ENCODE measurements at regions not wholly inside any gene's neighbourhood (a gene's known extent, or its start where the extent isn't known, plus 50 kb on each side); places are given as distances from the start of the nearest gene placed in this dataset.

DNA sequence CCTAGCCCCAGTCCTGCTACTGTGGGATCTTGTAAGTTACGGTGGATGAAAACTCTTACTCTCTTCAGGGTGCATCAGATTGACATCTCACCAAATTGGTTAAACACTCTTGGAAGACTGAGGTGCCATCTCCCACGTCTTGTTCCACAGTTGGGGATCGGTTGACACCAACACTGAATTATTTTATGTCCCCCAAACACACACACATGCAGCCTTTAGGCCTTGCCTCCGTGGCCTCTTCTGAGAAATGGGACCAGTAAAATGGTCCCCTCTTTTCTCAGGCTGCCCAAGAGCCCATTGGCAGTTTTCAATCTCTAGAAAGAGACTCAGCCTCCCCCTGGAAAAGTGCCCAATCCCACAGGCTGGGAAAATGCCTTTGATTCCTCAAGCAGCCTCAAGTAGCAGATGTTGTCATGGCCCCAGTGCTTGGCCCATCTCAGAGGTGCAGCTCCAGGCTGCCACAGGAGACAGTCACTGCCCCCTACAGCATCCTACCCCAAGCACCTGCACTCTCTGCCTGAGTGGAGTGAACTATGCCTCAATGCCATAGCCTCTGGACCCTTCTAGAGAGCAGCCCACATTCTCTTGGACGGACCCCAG is 163.9 kb downstream of the ANKRD60 start:
- no peak for DNase-seq (ENCODE audit: low read depth in 6 of 9, low spot score in 9 of 9)

DNA sequence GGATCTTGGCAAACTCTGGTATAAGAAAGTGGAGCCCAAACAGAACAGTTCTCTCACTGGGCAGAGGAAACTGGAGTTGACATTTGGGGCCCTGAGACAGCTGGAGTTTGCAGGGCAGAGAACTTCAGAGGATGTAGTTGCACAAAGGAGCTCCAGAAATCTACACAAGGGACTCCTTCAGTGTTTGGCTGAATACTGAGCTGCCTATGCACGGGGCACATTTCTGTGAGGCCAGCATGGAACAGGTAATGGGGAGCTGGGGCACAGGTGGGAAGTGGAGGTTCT is 169.3 kb downstream of the ANKRD60 start:
- DNase-seq (ENCODE audit: low read depth in 6 of 9, low spot score in 9 of 9) = no peak
- WGBS = 87% methylated on average over 1 of the region's 1 CpG
- H3K9me3 ChIP-seq (ENCODE audit: control insufficient read depth in 2 of 2, insufficient read depth in 1 of 2, low read length in 1 of 2) = no peaks in the 10 kb centered on the region

More for the DNA sequence above, 163.9 kb downstream of the ANKRD60 start:
- Histone ChIP-seq H3K9me3 (ENCODE audit: control insufficient read depth in 2 of 2, insufficient read depth in 1 of 2, low read length in 1 of 2) (no peaks in the 10 kb centered on the region), H3K27ac (ENCODE audit: low read depth in 1 of 2, low read length in 1 of 2) (no peak overlapping the region), H3K36me3 (ENCODE audit: control insufficient read depth in 2 of 2, insufficient read depth in 2 of 2, low read length in 1 of 2) (no peaks in the 10 kb centered on the region), H3K27me3 (ENCODE audit: control insufficient read depth in 2 of 2, insufficient read depth in 1 of 2, low read length in 1 of 2) (no peaks in the 10 kb centered on the region), H3K4me1 (ENCODE audit: control insufficient read depth in 2 of 2, insufficient read depth in 2 of 2, low read length in 2 of 2) (no peaks in the 10 kb centered on the region), H3K4me3 (ENCODE audit: low read length in 2 of 2) (no peak overlapping the region)
- 93% methylated on average over 5 of the region's 5 CpGs for WGBS

DNA sequence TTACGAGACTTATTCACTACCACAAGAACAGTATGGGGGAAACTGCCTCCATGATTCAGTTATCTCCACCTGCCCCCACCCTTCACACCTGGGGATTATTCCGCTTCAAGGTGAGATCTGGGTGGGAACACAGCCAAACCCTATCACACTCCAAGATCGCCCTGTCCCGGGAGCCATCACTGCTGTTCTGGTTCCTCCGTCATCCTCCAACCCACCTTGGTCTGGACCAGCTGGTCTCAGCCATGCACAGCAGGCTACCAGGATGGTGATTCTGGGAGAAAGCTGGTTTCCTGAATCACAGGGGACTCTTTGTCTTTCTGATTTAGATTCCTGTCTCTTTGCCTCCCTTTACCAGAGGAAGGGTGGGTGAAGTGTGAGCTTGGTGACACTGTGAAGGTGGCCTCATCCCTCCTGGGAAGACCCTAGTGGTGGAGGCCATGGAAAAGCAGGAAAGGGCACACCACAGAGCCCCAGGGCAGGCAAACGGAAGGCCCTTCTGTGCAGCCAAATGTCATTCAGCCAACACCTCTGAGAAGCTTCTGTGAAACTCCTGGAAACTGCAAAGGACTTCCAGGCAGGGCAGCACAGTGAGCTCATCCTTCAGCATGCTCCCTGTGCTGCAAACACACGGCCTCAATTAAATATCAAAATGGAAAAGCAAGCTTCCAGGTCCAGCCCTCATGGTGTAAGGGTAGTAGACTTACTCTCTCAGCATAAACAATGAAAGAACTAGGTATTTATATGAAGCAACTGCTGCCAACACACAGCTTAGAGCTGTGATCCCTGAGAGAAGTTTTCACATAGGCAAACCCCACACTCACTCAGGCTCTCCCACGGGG is 169.8 kb downstream of the ANKRD60 start:
- Histone ChIP-seq H3K4me3 (ENCODE audit: low read length in 2 of 2) (no peak overlapping the region), H3K36me3 (ENCODE audit: control insufficient read depth in 2 of 2, insufficient read depth in 2 of 2, low read length in 1 of 2) (no peaks in the 10 kb centered on the region), H3K9me3 (ENCODE audit: control insufficient read depth in 2 of 2, insufficient read depth in 1 of 2, low read length in 1 of 2) (no peaks in the 10 kb centered on the region), H3K27ac (ENCODE audit: low read depth in 1 of 2, low read length in 1 of 2) (no peak overlapping the region), H3K4me1 (ENCODE audit: control insufficient read depth in 2 of 2, insufficient read depth in 2 of 2, low read length in 2 of 2) (no peaks in the 10 kb centered on the region), H3K27me3 (ENCODE audit: control insufficient read depth in 2 of 2, insufficient read depth in 1 of 2, low read length in 1 of 2) (no peaks in the 10 kb centered on the region)
- DNase-seq (ENCODE audit: low read depth in 6 of 9, low spot score in 9 of 9) = no peak
- 88% methylated on average over 8 of the region's 8 CpGs for WGBS

More for the DNA sequence above, 169.3 kb downstream of the ANKRD60 start:
- H3K4me3 ChIP-seq (ENCODE audit: low read length in 2 of 2) = no peak overlapping the region
- H3K27me3 ChIP-seq (ENCODE audit: control insufficient read depth in 2 of 2, insufficient read depth in 1 of 2, low read length in 1 of 2) = no peaks in the 10 kb centered on the region
- no peaks in the 10 kb centered on the region for H3K36me3 ChIP-seq (ENCODE audit: control insufficient read depth in 2 of 2, insufficient read depth in 2 of 2, low read length in 1 of 2)
- H3K4me1 ChIP-seq (ENCODE audit: control insufficient read depth in 2 of 2, insufficient read depth in 2 of 2, low read length in 2 of 2) = no peaks in the 10 kb centered on the region
- no peak overlapping the region for H3K27ac ChIP-seq (ENCODE audit: low read depth in 1 of 2, low read length in 1 of 2)

- Histone ChIP-seq H3K36me3 (ENCODE audit: control insufficient read depth in 2 of 2, insufficient read depth in 2 of 2, low read length in 1 of 2) (no peaks in the 10 kb centered on the region), H3K27ac (ENCODE audit: low read depth in 1 of 2, low read length in 1 of 2) (no peak overlapping the region), H3K27me3 (ENCODE audit: control insufficient read depth in 2 of 2, insufficient read depth in 1 of 2, low read length in 1 of 2) (no peaks in the 10 kb centered on the region), H3K4me3 (ENCODE audit: low read length in 2 of 2) (no peak overlapping the region), H3K4me1 (ENCODE audit: control insufficient read depth in 2 of 2, insufficient read depth in 2 of 2, low read length in 2 of 2) (no peaks in the 10 kb centered on the region), H3K9me3 (ENCODE audit: control insufficient read depth in 2 of 2, insufficient read depth in 1 of 2, low read length in 1 of 2) (no peaks in the 10 kb centered on the region)
- DNase-seq (ENCODE audit: low read depth in 6 of 9, low spot score in 9 of 9) = no peak
- 94% methylated on average over 7 of the region's 7 CpGs for WGBS
Measured at GRCh38 chr20:58056921-58057686, 171.3 kb downstream of the ANKRD60 start.

DNA sequence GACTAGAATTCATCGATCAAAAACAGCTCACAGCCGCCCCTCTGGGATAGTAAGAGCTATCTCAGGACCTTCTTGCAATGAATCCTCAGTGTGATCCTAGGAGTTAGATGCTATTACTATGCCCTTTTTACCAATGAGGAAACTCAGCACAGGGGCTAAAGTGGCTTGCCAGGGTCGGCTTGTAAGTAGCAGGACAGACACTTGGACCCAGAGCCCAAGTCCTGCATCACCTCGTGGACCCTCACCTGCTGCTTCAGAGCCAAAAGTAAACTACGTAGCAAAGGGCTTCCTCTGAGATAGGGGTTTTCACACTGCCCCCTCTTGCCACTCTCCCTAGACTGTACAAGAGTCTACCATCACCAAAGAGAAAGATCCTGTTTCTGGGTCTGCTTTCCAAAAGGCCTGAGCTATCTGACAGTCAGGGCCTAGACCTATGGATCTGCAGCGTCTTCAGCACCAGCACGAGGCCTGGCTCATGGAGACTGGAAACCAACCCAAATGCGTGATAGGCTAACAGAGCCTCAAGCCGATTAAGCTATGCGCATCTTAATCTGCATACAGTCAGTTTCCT is 172.3 kb downstream of the ANKRD60 start:
- Histone ChIP-seq H3K9me3 (ENCODE audit: control insufficient read depth in 2 of 2, insufficient read depth in 1 of 2, low read length in 1 of 2) (no peaks in the 10 kb centered on the region), H3K27me3 (ENCODE audit: control insufficient read depth in 2 of 2, insufficient read depth in 1 of 2, low read length in 1 of 2) (no peaks in the 10 kb centered on the region), H3K36me3 (ENCODE audit: control insufficient read depth in 2 of 2, insufficient read depth in 2 of 2, low read length in 1 of 2) (no peaks in the 10 kb centered on the region), H3K4me3 (ENCODE audit: low read length in 2 of 2) (no peak overlapping the region), H3K4me1 (ENCODE audit: control insufficient read depth in 2 of 2, insufficient read depth in 2 of 2, low read length in 2 of 2) (no peaks in the 10 kb centered on the region), H3K27ac (ENCODE audit: low read depth in 1 of 2, low read length in 1 of 2) (no peak overlapping the region)
- WGBS = 95% methylated on average over 10 of the region's 10 CpGs
- DNase-seq (ENCODE audit: low read depth in 6 of 9, low spot score in 9 of 9) = no peak

- H3K27ac ChIP-seq (ENCODE audit: low read depth in 1 of 2, low read length in 1 of 2) = no peak overlapping the region
- no peaks in the 10 kb centered on the region for H3K36me3 ChIP-seq (ENCODE audit: control insufficient read depth in 2 of 2, insufficient read depth in 2 of 2, low read length in 1 of 2)
- 75% methylated on average over 11 of the region's 11 CpGs for WGBS
- no peaks in the 10 kb centered on the region for H3K4me1 ChIP-seq (ENCODE audit: control insufficient read depth in 2 of 2, insufficient read depth in 2 of 2, low read length in 2 of 2)
- no peaks in the 10 kb centered on the region for H3K27me3 ChIP-seq (ENCODE audit: control insufficient read depth in 2 of 2, insufficient read depth in 1 of 2, low read length in 1 of 2)
- no peak for DNase-seq (ENCODE audit: low read depth in 6 of 9, low spot score in 9 of 9)
- no peak overlapping the region for H3K4me3 ChIP-seq (ENCODE audit: low read length in 2 of 2)
- H3K9me3 ChIP-seq (ENCODE audit: control insufficient read depth in 2 of 2, insufficient read depth in 1 of 2, low read length in 1 of 2) = no peaks in the 10 kb centered on the region
Measured at GRCh38 chr20:58054780-58055373, 173.6 kb downstream of the ANKRD60 start.

DNA sequence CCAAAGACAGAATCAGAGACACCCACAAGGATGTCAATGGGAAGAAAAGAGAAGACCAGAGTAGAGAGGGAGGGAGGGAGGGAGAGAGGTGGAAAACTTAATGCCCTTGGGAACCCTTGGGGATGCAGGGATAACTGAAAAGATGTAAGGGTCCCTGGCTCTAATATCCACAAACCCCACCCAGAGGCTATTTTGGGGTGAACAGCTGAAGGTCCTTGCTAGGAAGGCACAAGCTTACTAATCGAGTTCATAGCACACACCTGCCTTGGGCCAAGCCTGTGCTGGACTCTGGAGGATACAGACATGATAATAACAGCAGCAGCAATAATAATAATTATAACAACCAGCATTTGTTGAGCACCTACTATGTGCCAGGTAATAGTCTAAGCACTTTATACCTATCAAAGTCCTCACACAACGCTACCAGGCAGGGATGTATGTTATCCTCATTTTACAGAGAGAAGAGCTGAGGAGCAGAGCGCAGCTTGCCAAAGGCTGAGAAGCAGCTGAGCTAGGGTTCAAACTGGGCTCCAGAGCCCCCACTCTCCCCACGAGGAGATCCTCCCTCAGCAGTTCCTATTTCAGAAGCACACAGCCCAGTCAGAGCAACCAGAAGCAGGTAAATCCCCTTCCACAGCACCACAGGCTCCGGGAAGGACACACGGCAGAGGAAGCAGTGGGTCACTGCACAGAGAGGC is 174.2 kb downstream of the ANKRD60 start:
- no peaks in the 10 kb centered on the region for H3K27me3 ChIP-seq (ENCODE audit: control insufficient read depth in 2 of 2, insufficient read depth in 1 of 2, low read length in 1 of 2)
- no peaks in the 10 kb centered on the region for H3K36me3 ChIP-seq (ENCODE audit: control insufficient read depth in 2 of 2, insufficient read depth in 2 of 2, low read length in 1 of 2)
- DNase-seq (ENCODE audit: low read depth in 6 of 9, low spot score in 9 of 9) = no peak
- no peak overlapping the region for H3K4me3 ChIP-seq (ENCODE audit: low read length in 2 of 2)
- WGBS = 69% methylated on average over 6 of the region's 6 CpGs
- H3K9me3 ChIP-seq (ENCODE audit: control insufficient read depth in 2 of 2, insufficient read depth in 1 of 2, low read length in 1 of 2) = no peaks in the 10 kb centered on the region
- H3K27ac ChIP-seq (ENCODE audit: low read depth in 1 of 2, low read length in 1 of 2) = no peak overlapping the region
- no peaks in the 10 kb centered on the region for H3K4me1 ChIP-seq (ENCODE audit: control insufficient read depth in 2 of 2, insufficient read depth in 2 of 2, low read length in 2 of 2)

DNA sequence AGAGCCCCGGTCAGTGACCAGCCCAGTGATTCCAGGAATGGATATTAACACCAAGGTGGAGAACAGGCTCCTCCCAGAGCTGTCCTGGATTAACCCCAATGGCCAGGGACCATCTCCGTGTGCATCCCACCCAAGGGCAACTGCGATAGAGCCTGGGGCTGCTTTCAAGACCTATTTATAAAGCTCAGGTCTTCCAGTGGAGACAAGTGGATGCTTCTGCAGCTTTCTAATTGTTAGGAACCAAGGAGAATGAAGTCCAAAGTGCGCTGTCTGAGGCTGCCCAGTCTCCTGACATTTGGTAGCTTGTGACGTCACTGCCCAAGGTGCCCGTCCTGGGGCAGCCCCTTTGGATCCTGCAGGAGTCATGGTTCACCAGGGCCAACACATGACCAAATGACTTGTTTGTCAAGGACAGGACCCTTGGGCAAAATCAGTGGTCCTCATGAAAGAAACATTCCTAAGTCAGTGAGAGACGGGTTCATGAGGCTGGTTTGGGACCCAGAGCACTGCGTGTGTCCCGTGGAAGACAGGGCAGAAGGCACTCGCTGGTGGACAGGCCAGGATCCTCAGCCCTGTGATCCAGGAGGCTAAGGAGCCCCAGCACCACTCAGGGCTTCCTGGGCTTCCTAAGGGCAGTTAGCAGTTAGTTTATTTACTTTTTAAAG is 174.9 kb downstream of the ANKRD60 start:
- H3K27me3 ChIP-seq (ENCODE audit: control insufficient read depth in 2 of 2, insufficient read depth in 1 of 2, low read length in 1 of 2) = no peaks in the 10 kb centered on the region

More for the DNA sequence above, 174.9 kb downstream of the ANKRD60 start:
- Histone ChIP-seq H3K9me3 (ENCODE audit: control insufficient read depth in 2 of 2, insufficient read depth in 1 of 2, low read length in 1 of 2) (no peaks in the 10 kb centered on the region), H3K4me1 (ENCODE audit: control insufficient read depth in 2 of 2, insufficient read depth in 2 of 2, low read length in 2 of 2) (no peaks in the 10 kb centered on the region), H3K4me3 (ENCODE audit: low read length in 2 of 2) (no peak overlapping the region), H3K36me3 (ENCODE audit: control insufficient read depth in 2 of 2, insufficient read depth in 2 of 2, low read length in 1 of 2) (no peaks in the 10 kb centered on the region), H3K27ac (ENCODE audit: low read depth in 1 of 2, low read length in 1 of 2) (no peak overlapping the region)
- WGBS = 91% methylated on average over 10 of the region's 10 CpGs
- DNase-seq (ENCODE audit: low read depth in 6 of 9, low spot score in 9 of 9) = no peak

Data from thymus (tissue), 11 donors.